ENCODE measurements at regions not wholly inside any gene's neighbourhood (a gene's known extent, or its start where the extent isn't known, plus 50 kb on each side); places are given as distances from the start of the nearest gene placed in this dataset.

GRCh38 chr6:110033101-110033500, 55.0 kb downstream of the GPR6 start:
- Histone ChIP-seq H3K27ac (ENCODE audit: low read length) (no peak overlapping the region), H3K4me1 (ENCODE audit: low read length) (no peaks in the 10 kb centered on the region), H3K4me2 (ENCODE audit: low read depth, low read length, poor library complexity, severe bottlenecking) (no peak overlapping the region), H3K9me2 (replicated peaks; ENCODE audit: insufficient read depth, low read length) (no peaks in the 10 kb centered on the region), H3K4me3 (ENCODE audit: low read length) (no peak overlapping the region), H2AFZ (ENCODE audit: low read length) (no peak overlapping the region), H3K9ac (ENCODE audit: low read length) (no peak overlapping the region), H3K27me3 (ENCODE audit: low read length) (no peaks in the 10 kb centered on the region), H4K20me1 (ENCODE audit: insufficient read depth, low read depth, low read length) (no peaks in the 10 kb centered on the region), H3K79me2 (ENCODE audit: low read length) (no peaks in the 10 kb centered on the region), H3K36me3 (ENCODE audit: insufficient read depth, low read length) (no peaks in the 10 kb centered on the region), H3K9me3 (ENCODE audit: low read length) (no peaks in the 10 kb centered on the region)
- DNase-seq, result no peak

GRCh38 chr6:110033749-110034666, 55.9 kb downstream of the GPR6 start:
- no peaks in the 10 kb centered on the region for H3K27me3 ChIP-seq (ENCODE audit: low read length)
- H4K20me1 ChIP-seq (ENCODE audit: insufficient read depth, low read depth, low read length), result no peaks in the 10 kb centered on the region
- H3K36me3 ChIP-seq (ENCODE audit: insufficient read depth, low read length), result no peaks in the 10 kb centered on the region
- no peak for DNase-seq
- peaks cover under 1% of the 10 kb centered on the region for H3K4me1 ChIP-seq (ENCODE audit: low read length)
- no peak overlapping the region for H3K4me3 ChIP-seq (ENCODE audit: low read length)
- H2AFZ ChIP-seq (ENCODE audit: low read length), result no peak overlapping the region
- no peaks in the 10 kb centered on the region for H3K9me3 ChIP-seq (ENCODE audit: low read length)
- no peak overlapping the region for H3K4me2 ChIP-seq (ENCODE audit: low read depth, low read length, poor library complexity, severe bottlenecking)
- H3K27ac ChIP-seq (ENCODE audit: low read length), result no peak overlapping the region
- H3K9me2 ChIP-seq (replicated peaks; ENCODE audit: insufficient read depth, low read length), result no peaks in the 10 kb centered on the region
- no peak overlapping the region for H3K9ac ChIP-seq (ENCODE audit: low read length)
- no peaks in the 10 kb centered on the region for H3K79me2 ChIP-seq (ENCODE audit: low read length)

- H2AFZ ChIP-seq (ENCODE audit: low read length), result no peak overlapping the region
- H3K9me3 ChIP-seq (ENCODE audit: low read length), result no peaks in the 10 kb centered on the region
- H3K4me2 ChIP-seq (ENCODE audit: low read depth, low read length, poor library complexity, severe bottlenecking), result no peak overlapping the region
- H3K27ac ChIP-seq (ENCODE audit: low read length), result no peak overlapping the region
- no peak overlapping the region for H3K4me3 ChIP-seq (ENCODE audit: low read length)
- H3K27me3 ChIP-seq (ENCODE audit: low read length), result no peaks in the 10 kb centered on the region
- H4K20me1 ChIP-seq (ENCODE audit: insufficient read depth, low read depth, low read length), result no peaks in the 10 kb centered on the region
- no peak overlapping the region for H3K9ac ChIP-seq (ENCODE audit: low read length)
- H3K9me2 ChIP-seq (replicated peaks; ENCODE audit: insufficient read depth, low read length), result no peaks in the 10 kb centered on the region
- DNase-seq, result no peak
- H3K79me2 ChIP-seq (ENCODE audit: low read length), result no peaks in the 10 kb centered on the region
- H3K4me1 ChIP-seq (ENCODE audit: low read length), result peaks cover 6% of the 10 kb centered on the region
- no peaks in the 10 kb centered on the region for H3K36me3 ChIP-seq (ENCODE audit: insufficient read depth, low read length)
Measured at GRCh38 chr6:110034667-110035036, 56.5 kb downstream of the GPR6 start.

- Histone ChIP-seq H4K20me1 (ENCODE audit: insufficient read depth, low read depth, low read length) (no peaks in the 10 kb centered on the region), H3K27me3 (ENCODE audit: low read length) (no peaks in the 10 kb centered on the region), H2AFZ (ENCODE audit: low read length) (no peak overlapping the region), H3K27ac (ENCODE audit: low read length) (no peak overlapping the region), H3K4me2 (ENCODE audit: low read depth, low read length, poor library complexity, severe bottlenecking) (no peak overlapping the region), H3K79me2 (ENCODE audit: low read length) (no peaks in the 10 kb centered on the region), H3K36me3 (ENCODE audit: insufficient read depth, low read length) (no peaks in the 10 kb centered on the region), H3K9ac (ENCODE audit: low read length) (no peak overlapping the region), H3K4me1 (ENCODE audit: low read length) (peaks cover 12% of the 10 kb centered on the region), H3K9me3 (ENCODE audit: low read length) (no peaks in the 10 kb centered on the region), H3K9me2 (replicated peaks; ENCODE audit: insufficient read depth, low read length) (no peaks in the 10 kb centered on the region), H3K4me3 (ENCODE audit: low read length) (no peak overlapping the region)
- no peak for DNase-seq
Measured at GRCh38 chr6:110035321-110035720, 57.2 kb downstream of the GPR6 start.

GRCh38 chr6:110036408-110037302, 58.5 kb downstream of the GPR6 start:
- Histone ChIP-seq H3K27me3 (ENCODE audit: low read length) (no peaks in the 10 kb centered on the region), H3K4me1 (ENCODE audit: low read length) (peaks cover 12% of the 10 kb centered on the region), H3K4me3 (ENCODE audit: low read length) (no peak overlapping the region), H4K20me1 (ENCODE audit: insufficient read depth, low read depth, low read length) (no peaks in the 10 kb centered on the region), H3K27ac (ENCODE audit: low read length) (no peak overlapping the region), H2AFZ (ENCODE audit: low read length) (no peak overlapping the region), H3K36me3 (ENCODE audit: insufficient read depth, low read length) (no peaks in the 10 kb centered on the region), H3K9ac (ENCODE audit: low read length) (no peak overlapping the region), H3K9me3 (ENCODE audit: low read length) (no peaks in the 10 kb centered on the region), H3K4me2 (ENCODE audit: low read depth, low read length, poor library complexity, severe bottlenecking) (no peak overlapping the region), H3K9me2 (replicated peaks; ENCODE audit: insufficient read depth, low read length) (no peaks in the 10 kb centered on the region), H3K79me2 (ENCODE audit: low read length) (no peaks in the 10 kb centered on the region)
- no peak for DNase-seq

- Histone ChIP-seq H3K27me3 (ENCODE audit: low read length) (no peaks in the 10 kb centered on the region), H3K79me2 (ENCODE audit: low read length) (no peaks in the 10 kb centered on the region), H3K9me2 (replicated peaks; ENCODE audit: insufficient read depth, low read length) (no peaks in the 10 kb centered on the region), H3K4me1 (ENCODE audit: low read length) (peaks cover 12% of the 10 kb centered on the region), H3K9me3 (ENCODE audit: low read length) (no peaks in the 10 kb centered on the region), H3K4me2 (ENCODE audit: low read depth, low read length, poor library complexity, severe bottlenecking) (no peak overlapping the region), H3K27ac (ENCODE audit: low read length) (no peak overlapping the region), H4K20me1 (ENCODE audit: insufficient read depth, low read depth, low read length) (no peaks in the 10 kb centered on the region), H3K4me3 (ENCODE audit: low read length) (no peak overlapping the region), H3K36me3 (ENCODE audit: insufficient read depth, low read length) (no peaks in the 10 kb centered on the region), H3K9ac (ENCODE audit: low read length) (no peak overlapping the region), H2AFZ (ENCODE audit: low read length) (no peak overlapping the region)
- no peak for DNase-seq
Measured at GRCh38 chr6:110037726-110038295, 59.7 kb downstream of the GPR6 start.

GRCh38 chr6:110039364-110039980, 61.4 kb downstream of the GPR6 start:
- Histone ChIP-seq H3K27ac (ENCODE audit: low read length) (0 out of 2 replicates have a peak overlapping the region, but pooled peaks have one; percentile 24), H3K4me3 (ENCODE audit: low read length) (peak overlapping the region; percentile 65), H2AFZ (ENCODE audit: low read length) (peak overlapping the region; percentile 95), H3K9me2 (replicated peaks; ENCODE audit: insufficient read depth, low read length) (no peaks in the 10 kb centered on the region), H3K4me2 (ENCODE audit: low read depth, low read length, poor library complexity, severe bottlenecking) (peak overlapping the region; percentile 84), H3K4me1 (ENCODE audit: low read length) (peaks cover 12% of the 10 kb centered on the region), H3K27me3 (ENCODE audit: low read length) (no peaks in the 10 kb centered on the region), H3K9ac (ENCODE audit: low read length) (peak overlapping the region; percentile 61), H3K36me3 (ENCODE audit: insufficient read depth, low read length) (no peaks in the 10 kb centered on the region), H3K9me3 (ENCODE audit: low read length) (no peaks in the 10 kb centered on the region), H3K79me2 (ENCODE audit: low read length) (no peaks in the 10 kb centered on the region), H4K20me1 (ENCODE audit: insufficient read depth, low read depth, low read length) (no peaks in the 10 kb centered on the region)
- DNase-seq, result peak; percentile 95

Data from Karpas-422 (cell line).